ENCODE measurements at regions not wholly inside any gene's neighbourhood (a gene's known extent, or its start where the extent isn't known, plus 50 kb on each side); places are given as distances from the start of the nearest gene placed in this dataset.
A peak's percentile ranks its signal among the peaks of the same experiment; 100 is the strongest.

DNA sequence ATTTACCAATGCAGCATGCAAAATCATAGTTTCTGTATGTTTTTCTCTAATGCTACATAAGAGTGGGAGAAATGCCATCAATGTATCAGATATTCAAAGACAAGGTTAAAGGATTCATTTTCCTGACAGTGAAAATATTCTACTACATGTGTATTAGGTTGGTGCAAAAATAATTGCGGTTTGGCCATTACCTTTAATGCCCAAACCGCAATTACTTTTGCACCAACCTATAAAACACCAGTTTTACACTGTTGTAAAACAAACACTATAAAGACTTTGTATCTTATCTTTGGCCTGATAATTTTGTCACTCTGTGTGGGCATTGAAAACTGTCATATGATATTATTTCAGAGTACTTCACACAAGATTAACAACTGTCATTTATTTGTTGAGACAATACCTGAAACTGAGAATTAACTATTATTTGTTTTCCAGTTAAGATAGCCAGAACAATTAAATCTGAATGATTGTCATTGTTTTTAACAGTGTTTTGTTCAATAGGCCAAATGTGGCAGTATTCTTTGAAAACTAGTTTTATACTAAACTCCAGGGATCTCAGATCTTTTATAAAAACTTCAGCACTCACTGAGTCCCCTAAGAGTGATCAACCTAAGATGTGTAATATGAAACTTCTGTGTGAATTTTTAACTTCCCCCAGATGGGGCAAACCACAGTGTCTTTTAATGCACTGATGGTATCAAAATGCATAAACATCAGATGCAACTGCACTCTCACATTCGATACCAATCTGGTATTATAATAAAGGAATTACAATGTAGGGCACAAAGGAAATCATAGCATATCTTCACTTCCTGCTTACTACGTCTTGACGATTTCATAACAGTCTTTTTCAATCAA, 53.8 kb upstream of the FBN2 start:
- no peak for DNase-seq

DNA sequence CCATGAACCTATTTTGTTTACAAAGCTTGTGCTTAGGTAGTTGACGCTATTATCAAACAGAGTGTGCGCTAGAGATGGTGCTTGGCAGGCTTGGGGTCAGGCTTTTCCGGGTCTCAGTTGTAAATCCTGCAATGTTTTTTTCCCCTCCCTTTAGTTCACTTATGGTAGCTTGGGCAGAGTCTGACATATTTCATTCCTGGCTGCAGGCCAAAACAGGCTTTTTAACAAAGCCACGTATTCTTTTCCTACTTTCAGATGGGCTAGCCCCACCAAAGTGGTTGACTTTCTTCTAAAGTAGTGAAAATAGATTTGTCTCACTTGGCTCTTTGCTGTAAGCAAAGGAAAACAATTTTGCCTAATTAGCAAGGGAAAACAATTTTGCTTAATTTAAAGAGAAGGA, 58.0 kb upstream of the FBN2 start:
- DNase-seq = no peak

DNA sequence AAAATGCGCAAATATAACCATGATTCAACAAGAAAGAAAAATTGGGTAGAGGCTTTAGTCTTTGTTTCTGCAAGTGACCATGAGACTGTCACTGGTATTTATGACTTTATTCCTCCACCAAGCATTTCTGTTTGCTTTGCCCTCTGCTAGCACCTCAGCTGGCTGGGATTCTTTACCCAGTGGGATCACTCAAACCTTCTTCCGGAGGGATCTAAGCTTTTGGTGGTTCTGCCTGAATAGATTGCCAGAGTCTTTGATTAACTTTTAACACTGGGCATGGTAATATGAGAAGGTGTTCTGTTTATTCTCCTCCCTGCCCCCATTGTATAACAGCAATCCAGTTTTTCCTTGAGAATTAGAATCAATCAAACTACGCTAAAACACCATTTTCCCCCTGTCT, 59.1 kb upstream of the FBN2 start:
- DNase-seq = no peak

DNA sequence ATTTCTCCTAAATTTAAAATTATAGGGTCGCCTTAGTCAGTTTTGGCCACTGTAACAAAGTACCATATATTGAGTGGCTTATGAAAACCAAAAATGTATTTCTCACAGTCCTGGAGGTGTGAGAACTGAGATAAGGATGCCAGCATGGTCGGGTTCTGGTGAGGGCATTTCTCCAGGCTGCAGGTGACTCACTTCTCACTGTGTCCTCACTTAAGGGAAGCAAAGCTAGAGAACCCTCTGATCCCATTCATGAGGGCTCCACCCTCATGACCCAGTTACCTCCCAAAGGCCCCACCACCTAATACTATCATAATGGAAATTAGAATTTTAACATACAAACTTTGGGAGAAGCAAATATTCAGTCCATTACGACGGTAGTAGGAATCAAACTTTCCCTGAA, 75.1 kb upstream of the FBN2 start:
- no peak for DNase-seq

DNA sequence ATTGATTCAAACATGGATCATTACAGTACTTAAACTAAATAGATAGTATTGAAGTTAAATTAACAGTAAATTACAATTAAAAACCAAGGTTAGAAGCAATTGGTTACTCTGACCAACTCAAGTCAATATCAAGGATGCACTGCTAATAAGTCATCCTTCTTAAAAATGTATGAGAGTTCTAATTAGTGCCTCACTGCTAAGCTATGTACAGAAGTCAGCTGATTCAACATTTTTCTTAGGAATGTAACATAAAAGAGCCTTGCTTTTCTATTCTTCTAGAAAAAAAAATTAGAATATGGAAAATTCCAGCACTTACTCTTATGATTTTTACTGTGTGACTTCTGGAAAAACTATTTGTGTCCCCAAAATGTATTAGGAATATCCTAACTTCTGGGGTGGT, 75.7 kb upstream of the FBN2 start:
- no peak for DNase-seq

DNA sequence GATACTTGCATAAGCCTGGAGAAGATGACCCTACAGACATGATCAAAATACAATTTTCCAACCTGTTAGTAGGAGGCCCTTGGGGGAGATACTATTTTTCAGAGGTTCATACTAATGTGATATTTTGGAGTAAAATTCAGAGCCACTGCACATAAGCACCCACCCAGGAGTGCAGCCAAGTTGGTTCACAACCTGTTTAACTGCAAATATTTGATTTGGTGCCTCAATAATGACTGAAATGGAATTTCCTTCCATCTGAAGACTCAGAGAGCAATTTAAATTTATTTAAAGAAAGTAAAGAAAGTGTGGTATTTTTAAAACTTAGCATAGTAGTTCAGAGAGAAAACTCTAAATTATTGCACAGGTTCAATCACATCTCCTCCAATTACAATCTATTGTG, 77.5 kb upstream of the FBN2 start:
- DNase-seq = no peak

DNA sequence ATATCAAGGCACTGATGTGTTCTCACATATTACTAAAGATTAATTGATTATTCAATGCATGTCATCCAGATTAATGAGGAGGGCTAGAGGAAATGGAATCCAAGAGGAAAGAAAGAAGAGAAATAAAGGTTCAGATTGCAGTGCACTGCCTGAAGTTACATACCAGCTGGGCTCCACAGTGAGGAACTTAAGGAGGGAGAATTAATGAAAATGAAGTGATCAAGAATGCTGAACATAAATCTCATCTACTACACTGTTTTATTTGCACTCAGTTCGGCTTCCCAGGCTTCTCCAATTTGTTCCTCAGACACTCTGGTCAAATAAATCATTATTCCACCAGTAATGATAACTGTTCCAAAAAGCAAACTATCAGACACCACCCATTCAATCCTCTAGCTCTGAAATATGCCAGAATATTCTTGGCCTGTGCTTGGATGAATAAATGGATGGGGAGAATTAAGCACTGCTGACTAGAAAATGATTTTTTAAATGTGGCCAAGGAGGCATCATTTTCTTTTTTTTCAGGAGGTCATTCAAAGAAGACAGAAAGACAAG, 88.6 kb upstream of the FBN2 start:
- no peak for DNase-seq

DNA sequence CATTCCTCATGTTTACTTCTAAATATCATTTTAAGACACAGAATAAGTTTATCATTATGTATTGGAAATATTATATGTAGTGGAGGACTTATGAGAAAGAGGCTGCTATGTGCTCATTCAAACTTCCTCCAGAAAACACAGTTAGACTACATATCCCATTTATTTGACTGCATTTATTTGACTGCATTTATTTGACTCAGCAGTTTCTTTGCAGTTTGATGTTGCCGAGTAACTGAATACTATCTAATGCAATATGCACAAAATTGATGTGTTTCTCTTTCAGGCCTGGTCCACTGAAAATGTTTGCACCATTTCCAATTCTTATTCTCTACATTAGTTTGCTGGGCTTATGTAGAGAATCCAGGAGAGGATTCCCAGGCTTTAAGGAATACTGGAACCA, 89.9 kb upstream of the FBN2 start:
- no peak for DNase-seq

DNA sequence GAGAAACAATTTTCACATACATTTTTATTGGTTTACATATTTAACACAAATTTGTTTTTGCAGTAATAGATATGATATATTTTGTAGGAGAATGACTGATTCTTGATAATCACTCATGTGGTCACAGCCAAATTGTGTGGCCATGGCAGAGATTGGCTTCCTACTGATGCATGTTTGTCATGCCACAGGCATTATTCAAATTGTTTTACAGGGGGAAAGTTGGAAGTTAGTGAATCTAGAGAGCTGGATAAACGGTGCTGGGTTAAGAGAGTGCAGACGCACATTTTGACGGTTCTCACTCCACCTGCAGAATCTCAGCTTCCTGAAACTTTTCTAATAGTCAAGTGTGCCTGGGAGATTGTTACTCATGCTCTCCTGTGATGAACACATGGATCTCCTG, 91.1 kb upstream of the FBN2 start:
- no peak for DNase-seq

DNA sequence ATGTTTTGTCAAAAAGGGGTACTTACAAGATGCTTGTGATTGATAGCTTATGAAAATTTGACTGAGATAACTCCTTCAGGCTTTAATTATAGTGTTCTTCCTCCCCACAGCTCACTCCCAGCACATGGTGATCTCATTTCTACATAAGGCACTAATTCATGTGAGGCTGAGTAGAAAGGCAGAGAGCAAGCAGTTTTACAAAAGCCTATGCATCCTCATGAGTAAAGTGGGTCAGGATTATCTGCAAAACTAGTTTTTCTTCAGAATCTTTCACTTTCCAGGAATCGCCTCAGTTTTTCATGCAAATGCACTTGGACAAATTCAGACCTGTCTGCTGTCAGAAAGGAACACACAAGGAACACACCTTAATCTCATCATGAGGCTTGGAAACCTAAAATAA, 92.1 kb upstream of the FBN2 start:
- no peak for DNase-seq

DNA sequence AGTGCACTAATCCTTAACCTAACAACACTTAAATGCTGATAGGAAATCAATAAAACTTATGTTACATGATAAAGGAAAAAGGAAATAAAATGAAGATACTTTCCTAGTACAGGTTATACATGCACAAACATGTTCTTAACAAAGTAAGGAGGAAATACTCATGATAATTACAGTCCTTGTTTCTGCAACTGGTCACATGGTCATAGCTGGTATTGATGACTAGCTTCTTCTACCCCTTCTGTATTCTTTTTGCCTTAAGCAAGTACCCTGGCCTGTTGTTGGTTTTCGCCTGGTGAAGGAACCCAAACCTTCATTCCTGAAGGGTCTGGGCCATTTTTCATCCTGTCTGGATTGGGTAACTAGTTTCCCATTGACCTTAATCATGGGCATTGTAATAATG, 93.7 kb upstream of the FBN2 start:
- DNase-seq = no peak

DNA sequence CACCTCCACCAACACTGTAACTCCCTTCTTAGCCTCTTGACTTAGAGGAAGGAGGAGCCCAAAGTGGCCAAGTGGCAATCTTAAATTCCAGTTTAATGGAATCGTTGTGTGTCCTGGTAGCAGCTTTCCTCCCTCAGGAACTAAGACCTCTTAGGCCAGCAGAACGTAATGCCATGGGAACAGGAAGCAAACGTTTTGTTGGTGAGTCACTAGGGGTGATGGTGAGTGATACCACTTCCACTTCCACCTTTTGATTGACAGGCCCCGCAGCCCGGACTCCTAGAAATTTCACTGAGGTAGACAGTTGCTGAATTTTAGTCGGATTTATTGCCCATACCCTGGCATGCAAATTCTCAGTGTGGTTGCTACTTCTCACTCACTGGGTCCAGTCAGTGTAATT, 94.2 kb upstream of the FBN2 start:
- peak in 1 of 2 experiments; percentile 10 for DNase-seq

DNA sequence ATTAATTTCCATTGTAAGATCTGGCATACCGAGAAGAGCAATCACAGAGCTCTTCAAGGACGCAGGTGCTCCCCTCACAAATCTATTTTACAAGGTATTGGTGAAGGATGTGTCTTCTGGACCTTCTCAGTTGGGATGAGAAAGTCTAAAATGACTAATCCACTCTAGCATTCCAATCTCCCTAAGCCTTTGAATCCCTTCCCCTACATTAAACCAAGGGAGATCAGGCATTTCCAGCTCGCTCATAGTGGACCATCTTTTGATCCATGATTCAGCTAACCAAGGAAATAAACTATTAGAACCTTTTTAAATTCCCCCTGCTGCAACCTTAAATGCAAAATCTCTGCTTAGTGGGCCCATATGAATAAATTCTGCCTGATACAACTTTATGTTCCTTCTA, 95.9 kb upstream of the FBN2 start:
- no peak for DNase-seq

DNA sequence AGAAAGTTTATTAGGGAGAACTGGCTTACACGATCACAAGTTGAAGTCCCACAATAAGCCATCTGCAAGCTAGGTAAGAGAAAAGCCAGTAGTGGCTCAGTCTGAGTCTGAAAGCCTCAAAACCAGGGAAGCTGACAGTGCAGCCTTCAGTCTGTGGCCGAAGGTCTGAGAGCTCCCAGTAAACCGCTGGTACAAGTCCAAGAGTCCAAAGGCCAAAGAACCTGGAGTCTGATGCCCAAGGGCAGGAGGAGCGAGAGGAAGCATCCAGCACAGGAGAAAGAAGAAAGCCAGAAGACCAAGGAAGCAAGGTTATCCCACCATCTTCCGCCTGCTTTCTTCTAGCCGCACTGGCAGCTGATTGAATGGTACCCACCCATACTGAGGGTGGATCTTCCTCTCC, 97.3 kb upstream of the FBN2 start:
- no peak for DNase-seq

DNA sequence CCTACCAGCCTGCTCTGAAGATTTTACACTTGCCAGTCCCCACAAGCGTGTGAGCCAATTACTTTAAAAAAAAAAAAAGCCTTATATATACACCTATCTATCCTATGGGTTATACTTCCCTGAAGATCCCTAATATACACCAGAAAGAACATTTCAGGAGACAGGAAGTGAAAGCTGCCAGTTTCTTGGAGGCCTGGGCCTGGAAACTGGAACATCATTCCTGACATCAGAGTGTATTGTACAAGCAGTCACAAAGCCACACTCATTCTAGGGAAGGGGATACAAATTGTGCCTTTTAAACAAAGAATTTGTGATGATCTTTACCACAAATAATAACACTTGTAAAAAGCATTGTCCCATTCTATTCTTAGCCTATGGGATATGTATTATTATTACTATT, 98.3 kb upstream of the FBN2 start:
- no peak for DNase-seq

DNA sequence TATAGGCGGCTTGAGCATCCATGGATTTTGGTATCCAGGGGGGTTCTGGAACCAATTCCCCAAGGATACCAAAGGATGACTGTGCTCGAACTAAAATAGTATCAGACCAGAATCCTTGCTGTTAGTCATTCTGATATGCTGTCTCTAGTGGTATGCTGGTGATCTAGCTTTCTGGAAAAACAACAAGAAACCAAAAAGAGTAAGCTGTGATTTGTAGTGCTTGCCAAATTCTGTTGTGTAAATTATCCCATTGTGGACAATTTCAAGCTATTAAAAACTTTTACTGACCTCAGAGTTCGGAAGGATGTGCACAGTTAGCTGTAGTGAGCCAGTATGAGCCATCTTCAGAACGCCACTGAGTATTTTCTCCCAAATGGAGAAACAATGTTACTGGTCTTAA, 99.0 kb upstream of the FBN2 start:
- no peak for DNase-seq

DNA sequence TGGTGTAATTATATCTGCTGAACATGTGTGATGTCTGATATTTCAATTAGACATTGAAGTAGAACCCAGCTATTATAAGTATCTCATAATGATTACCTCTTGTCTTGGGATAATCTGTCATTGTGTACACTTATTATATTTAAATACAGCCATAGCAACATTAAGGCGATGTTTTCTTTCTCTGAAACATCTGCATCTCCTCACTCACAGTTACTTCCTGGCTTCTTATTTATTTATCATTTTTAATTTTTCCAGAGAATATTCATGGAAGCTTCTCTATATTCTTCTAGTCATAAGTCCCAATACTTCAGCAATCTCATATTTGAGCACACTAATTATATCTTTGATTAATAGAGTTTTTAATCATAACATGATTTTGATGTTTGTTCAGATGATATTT, 103.8 kb upstream of the FBN2 start:
- DNase-seq = no peak

DNA sequence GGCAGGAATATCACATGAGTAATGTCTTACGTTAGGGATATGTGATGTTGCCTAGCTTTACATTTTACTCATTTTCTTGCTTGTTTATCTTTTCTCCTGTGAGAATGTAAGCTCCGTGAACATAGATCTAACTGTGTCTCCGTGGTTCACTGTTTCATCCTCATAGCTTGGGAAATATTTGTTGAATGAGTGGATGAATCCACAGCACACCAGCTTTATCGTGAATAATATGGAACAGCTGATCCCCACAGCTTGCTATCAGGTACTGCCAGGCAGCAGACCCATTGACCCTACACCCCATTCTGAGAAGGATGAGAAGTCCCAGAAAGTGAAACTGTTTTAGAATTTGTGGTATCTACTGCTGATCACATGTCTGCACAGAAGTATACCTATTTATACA, 106.8 kb upstream of the FBN2 start:
- no peak for DNase-seq

DNA sequence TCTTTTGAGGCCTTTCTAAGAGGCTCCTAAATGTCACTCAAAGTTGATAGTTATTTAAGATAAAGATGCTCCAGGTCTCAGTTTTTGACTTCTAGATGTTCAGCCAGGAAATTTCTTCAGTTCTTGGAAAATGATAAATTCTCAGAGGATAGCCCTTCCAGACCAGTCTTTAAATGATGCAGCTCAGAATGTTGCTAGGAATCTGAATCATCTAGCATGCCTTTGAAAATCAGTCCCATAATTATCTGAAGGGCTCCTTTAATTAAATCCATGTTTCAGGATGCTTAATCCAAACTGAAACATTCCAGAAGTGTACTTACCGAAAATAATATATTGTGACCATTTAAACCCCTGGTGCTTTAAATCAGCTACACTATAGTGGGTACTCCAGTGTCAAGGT, 107.5 kb upstream of the FBN2 start:
- no peak for DNase-seq

DNA sequence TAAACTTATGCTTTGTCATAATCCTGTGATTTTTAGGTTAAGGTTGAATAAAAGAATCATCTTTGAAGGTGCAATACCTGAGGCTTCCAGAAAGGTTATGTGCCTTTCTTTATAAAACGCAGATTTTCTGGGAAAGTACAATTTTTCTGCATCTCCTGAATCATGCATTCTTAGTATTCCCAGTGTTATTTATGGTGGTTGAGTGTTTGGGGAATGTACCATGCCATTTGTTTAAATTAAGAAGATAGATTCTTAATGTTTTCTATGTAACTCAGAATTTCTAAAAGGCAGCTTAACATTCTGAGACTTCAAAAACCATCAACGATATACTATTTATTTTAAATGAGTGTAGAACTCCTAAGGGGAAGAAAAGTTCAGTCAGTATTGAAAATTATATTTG, 108.1 kb upstream of the FBN2 start:
- no peak for DNase-seq

DNA sequence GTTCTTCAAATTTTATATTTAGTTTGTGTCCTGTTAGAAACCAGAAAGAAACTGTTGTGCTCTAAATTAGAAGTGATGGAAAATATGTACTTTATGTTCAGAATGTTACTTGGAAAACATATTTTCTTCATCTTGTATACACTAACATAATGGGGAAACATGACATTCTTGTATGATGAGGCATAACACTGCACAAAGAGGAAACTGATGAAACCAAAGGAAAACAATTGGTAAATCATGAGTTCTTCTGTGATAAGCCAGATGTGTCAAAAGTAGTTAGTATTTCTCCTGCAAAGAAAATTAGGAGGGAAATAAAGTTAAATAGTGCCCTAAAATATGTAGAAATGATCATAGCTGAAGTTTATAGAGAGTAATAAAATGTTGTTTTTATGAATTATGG, 111.1 kb upstream of the FBN2 start:
- no peak for DNase-seq

DNA sequence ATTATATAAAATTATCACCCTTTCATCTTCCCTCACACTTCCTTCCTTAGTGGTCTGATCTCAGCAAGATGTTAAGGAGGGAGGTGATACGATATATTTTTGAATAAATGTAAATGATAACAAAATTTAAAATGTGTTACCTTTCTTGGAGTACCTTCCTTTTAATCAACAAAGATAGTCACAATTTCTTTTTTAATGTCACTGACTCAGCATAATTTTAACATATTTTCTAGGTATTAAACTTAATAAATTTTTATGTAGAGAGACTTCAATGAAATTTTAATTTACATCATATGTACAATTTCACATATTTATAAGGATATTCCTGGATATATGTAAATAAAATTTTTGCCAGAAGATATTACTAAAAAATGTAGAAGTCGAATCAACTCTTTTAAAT, 125.0 kb upstream of the FBN2 start:
- no peak for DNase-seq

DNA sequence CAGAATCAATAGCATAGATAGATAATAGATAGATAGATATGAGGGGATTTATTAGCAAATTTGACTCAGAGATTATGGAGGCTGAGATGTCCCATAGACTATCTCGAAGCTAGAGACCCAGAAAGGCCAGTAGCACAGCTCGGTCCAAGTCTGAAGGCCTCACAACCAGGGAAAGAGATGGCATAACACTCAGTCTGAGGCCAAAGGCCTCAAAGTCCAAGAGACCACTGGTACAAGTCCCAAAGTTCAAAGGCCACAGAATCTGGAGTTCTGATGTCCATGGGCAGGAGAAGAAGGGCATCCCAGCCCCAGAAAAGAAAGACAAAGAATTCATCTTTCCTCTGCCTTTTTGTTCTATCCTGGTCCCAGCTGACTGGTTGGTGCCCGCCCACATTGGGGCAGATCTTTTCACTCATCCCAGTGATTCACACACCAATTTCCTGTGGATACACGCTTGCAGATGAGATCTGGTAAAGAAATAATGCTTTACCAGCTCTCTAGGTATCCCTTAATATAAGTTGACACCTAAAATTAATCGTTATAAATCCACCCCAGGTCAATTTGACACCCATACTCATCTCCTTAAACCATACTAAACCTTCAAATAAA, 127.8 kb upstream of the FBN2 start:
- DNase-seq = no peak

DNA sequence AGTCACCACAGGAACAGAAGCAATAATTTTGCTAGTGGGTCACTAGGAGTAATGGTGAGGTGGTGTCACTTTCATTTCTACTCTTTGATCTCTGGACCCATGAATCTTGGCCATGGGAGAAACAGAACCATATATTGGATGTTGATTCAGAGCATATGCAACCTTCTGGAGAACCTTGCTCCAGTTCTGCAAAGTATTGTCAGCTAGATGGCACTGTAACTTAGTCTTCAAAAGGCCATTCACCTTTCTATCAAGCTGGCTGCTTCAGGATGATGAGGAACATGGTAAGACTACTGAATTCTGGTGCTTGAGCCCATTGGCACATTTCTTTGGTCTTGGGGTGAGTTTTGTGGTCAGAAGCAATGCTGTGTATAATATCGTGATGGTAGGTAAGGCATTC, 129.1 kb upstream of the FBN2 start:
- DNase-seq = peak in 1 of 2 experiments; percentile 15

DNA sequence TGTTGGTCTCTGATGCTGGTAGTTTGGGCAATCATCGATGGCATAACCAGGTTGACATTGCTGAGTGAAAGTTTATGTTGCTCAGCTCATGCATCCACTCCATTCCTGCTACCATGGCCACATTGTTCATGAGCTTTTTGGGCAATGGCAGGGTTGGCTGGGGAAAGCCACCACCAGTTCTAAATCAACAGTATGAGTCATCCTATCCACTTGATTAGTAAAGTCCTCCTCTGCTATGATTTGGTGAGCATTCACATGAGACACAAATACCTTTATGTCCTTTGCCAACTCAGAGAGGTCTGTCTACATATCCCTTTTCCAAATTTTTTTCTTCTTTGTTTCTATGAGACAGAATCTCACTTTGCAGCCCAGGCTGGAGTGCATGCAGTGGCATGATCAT, 129.7 kb upstream of the FBN2 start:
- DNase-seq = no peak

Measured in SW 1271 (cell line).